Activated CD8-positive, alpha-beta memory T cell treated with anti-CD3 and anti-CD28 coated beads, Interleukin-2, amount 50 U/mL, for 48 hours (primary cell): ENCODE measurements at regions not wholly inside any gene's neighbourhood (a gene's known extent, or its start where the extent isn't known, plus 50 kb on each side); places are given as distances from the start of the nearest gene placed in this dataset.
"Not testable (repeated sequence)": the region's sequence is repeated elsewhere in the genome, so short reads cannot be mapped to it uniquely, and the experiment has no call there.

Source experiments
- DNase-seq: peaks from one replicate; pipeline ENCODE4 v3.0.0-alpha.2; 2020

DNA sequence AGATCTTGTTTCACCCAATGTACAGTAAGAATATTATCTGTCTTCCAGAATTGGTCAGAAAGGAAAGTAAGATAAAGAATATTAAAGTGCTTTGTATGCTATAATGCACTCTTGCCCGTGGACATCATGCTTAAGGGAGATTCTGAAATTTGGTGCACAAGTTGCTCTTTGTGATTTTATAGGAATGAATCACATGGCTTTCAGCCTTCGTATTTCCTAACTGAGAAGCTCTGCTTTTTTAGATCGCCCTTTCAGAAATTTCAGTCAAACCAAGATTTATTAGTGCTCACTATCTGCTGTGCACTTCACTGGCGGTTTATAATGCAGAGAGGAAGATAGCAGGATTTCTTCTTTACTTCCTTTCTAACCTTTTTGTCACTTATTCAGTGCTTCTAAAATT, 1248.5 kb upstream of the LRRN3 start:
- no peak for DNase-seq

DNA sequence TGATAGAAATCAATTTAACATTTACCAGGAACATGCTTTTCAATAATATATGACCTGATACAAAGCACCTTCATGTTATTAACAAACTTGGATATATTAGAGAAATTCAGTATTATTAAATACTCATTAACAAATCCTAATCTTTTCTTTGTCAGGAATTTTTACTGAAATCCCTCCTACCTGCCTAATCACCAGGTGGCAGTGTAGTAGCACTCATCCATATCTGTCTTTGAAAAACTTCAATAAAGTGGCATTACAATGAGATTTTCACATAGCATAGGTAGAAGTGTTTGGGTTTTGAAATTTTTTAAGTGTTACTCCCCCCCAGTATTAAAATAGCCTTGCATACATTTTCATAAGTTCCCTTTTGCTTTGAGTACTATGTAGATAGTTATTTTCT, 1246.6 kb upstream of the LRRN3 start:
- no peak for DNase-seq

DNA sequence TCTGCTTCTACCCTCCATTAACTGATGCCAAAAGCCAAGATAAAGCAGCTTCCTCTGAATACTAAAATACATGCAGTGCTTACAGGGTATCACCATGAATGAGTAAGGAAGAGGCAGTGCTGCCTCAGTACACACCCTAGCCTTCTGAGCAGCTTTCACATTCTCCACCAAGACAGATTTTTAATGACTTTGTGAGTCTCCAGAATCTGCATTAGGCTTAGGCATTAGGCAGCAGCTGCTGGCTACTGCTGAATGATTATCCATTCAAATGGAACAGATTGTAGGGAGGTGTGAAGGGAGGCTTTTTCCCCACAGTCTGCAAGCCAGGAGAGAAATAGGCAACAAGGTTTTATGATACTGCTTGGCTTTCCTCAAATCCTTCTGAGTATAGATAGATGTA, 1226.7 kb upstream of the LRRN3 start:
- DNase-seq = no peak

DNA sequence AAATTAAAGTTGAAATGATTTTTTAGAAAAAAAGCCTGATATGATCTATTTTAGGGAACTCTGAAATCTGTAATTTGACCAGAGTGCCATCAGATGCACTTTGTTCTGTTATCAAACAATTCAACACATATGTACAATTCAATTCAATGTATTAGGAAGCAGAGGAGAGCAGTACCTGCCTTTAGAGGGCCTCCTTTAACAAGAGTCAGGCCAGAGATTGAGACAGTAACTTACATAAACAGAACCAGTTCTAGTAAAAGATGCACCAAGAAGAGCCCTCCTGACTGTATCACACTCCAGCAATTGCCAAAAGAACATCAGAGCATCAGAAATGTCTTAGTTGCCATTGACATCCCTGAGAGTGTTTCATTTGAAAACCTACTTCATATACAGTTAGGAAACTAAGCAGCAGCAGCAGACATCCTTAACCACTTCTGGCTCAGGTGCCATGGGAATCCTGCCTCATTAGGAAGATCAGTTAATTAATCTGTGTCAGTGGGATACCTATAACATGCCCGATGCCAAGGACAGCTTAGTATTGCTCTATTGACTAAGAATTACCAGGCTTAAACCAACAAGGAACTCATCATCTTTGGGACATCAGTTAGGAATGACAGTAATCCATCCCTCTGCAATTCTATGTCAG, 1222.6 kb upstream of the LRRN3 start:
- no peak for DNase-seq

DNA sequence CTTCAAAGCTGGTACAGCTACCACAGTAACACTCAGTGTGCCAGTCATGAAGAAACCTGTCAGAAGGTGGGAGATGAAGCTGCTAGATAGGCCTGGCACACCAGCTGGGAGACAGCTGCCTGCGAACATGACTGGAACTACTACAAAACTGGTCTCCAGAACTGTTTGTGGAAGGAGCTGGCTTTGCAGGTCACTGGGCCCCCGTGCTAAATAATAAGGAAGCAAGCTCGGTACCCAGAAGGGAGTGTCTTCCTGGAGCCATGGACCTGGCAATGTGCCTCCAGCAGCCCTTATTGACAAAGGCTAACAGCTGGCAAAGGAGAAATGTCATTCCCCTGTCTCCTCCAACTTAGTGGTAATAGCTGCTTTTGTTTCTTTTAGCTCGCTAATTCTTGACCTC, 1217.6 kb upstream of the LRRN3 start:
- no peak for DNase-seq

DNA sequence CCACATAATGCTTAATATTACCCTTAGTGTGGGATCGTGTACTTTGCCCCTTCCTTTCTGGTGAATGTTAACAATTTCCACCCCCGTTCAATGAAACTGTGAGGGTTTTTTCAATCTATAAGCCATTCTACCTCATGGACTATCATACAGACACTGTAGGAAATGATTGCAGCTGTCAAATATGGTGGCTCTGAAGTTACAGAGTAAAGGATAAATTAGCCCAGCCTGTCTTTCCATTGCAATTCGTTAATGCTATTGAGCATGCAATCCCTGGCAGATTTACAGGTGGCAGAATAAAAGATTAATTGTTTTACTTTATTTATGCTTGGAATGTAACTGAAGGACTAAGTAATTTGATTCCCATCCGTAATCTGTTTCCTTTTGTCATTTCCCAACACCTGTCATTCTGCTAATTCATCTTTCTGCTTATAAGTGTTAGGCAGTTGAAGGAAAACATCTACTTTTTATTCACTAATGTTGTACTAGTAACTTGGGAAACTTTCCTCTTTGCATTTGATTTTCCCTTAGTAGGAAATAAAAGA, 1211.6 kb upstream of the LRRN3 start:
- no peak for DNase-seq

DNA sequence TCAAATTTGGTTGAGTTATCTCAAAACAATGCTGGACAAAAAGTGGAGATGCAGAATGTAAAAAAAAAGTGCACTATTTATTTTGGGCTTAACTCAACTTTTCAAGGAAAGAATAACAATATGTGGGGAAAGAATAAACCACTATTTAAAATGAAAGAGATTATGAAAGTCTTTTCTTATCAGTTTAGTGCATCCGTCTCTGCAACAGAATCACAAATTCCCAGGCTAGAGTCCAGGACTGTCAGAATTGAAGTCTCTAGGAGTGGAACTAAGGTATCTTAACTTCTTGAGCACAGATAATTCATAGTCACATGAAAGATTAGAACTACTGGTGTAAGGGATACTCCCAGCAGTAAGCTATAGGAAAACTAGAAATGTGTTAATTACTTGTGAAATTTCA, 1200.3 kb upstream of the LRRN3 start:
- no peak for DNase-seq

DNA sequence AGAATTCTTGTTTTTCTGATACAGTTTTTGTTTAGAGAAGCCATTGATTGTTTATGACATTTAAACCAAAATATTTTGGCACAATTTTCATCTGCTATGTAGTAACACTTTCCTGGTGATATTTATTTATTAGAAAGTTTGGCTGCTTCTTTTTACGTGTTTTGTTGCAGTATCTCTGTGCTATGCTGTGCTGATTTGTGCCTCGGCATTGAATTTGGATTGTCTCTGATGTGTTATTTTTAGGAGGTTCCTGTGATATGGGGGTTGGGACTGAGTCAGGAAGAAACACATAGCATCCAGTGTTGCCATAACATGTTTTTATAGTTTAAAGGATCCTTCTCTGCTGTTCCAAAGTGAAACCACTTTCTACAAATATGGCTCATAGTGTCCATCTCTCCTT, 1197.7 kb upstream of the LRRN3 start:
- no peak for DNase-seq

DNA sequence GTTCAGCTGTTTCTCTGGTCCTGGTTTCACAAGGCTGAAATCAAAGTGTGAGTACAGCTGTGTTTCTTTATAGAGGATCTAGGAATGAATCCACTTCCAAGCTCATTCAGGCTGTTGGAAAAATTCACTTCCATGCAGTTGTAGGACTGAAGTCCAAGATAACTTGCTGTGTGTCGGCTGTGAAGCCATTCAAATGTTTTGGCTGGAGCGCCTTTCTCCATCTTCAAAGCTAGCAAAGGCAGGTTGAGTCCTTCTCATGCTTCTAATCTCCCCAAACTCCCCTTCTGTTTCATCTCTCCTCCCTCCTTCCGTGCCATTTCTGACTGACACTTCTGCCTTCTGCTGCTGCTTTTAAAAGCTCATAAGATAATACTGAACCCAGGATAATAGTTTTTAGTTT, 1195.4 kb upstream of the LRRN3 start:
- DNase-seq = no peak

DNA sequence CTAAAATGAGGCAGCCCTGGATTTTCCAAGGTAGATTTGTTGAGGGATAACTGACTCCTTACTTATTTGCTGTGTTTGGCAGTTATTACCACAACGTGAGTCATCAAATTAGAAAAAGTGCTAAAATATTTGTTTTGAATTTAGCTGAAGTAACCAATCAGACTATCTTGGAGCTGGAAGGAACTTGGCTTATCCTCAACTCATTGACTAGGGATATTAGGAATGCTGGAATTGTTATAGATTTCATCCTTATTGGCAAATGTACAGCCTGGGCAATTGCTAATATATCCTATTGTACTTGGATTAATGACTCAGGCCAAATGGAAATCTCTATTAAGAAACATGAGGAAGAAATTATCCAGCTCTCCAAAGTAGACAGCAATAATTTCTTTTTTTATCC, 1189.0 kb upstream of the LRRN3 start:
- no peak for DNase-seq

DNA sequence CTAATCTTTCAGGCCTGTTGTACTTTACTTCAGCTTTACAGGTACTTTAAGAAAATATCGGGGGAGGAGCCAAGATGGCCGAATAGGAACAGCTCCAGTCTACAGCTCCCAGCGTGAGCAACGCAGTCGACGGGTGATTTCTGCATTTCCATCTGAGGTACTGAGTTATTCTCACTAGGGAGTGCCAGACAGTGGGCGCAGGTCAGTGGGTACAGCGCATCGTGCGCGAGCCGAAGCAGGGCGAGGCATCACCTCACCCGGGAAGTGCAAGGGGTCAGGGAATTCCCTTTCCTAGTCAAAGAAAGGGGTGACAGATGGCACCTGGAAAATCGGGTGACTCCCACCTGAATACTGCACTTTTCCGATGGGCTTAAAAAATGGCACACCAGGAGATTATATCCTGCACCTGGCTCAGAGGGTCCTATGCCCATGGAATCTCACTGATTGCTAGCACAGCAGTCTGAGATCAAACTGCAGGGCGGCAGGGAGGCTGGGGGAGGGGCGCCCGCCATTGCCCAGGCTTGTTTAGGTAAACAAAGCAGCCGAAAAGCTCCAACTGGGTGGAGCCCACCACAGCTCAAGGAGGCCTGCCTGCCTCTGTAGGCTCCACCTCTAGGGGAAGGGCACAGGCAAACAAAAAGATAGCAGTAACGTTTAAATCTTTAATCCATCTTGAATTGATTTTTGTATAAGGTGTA, 1185.4 kb upstream of the LRRN3 start:
- not testable (repeated sequence) for DNase-seq

DNA sequence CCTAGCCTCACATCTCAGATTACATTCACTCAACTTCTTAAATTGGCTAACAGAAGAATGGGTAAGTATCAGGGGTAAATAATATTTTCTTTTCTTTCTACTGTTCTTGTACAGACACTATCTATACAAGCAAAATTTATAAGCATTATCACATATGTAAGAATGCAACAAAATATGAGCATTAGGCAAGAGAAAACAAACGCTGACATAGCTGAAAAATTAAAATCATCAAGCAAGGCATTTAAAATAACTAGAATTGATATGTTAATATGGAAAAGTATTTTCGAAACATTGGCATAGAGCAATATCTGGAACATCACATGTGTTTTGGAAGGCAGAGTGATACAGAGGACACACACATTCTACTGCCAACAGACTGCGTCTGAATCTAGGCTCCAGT, 1175.3 kb upstream of the LRRN3 start:
- no peak for DNase-seq

DNA sequence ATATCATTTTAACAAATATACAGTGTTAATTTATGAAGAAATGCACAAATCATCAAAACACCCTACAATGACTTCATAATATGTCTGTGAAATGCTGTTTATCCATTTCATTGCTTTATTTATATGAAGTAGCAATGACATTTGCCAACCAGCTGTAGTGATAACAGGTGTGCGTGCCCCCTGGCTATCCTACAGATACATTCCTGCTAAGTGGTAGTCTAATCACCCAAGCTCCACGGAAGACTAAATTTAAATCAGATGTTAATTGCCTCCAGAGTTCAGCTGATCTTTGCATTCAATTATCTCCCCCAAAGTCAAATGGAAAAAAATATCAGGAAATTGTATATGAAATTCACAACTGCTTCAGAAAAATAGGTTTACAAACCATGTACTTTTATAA, 1164.2 kb upstream of the LRRN3 start:
- DNase-seq = no peak

DNA sequence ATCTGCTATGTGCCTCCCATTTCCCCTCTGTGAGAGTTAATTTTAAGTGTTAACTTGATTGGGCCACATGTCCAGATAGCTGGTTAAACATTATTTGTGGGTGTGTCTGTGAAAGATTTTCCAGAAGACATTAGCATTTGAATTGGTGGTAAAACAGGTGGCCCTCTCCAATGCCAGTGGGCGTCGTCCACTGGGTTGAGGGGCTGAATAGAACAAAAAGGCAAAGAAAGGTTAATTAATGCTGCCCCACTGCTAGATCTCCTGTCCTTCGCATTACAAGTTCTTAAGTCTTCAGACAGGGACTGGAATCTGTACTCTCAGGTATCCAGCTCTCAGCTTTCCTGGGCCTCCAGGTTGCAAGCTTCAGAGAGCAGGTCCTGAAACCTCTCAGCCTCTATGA, 1160.9 kb upstream of the LRRN3 start:
- DNase-seq = no peak

DNA sequence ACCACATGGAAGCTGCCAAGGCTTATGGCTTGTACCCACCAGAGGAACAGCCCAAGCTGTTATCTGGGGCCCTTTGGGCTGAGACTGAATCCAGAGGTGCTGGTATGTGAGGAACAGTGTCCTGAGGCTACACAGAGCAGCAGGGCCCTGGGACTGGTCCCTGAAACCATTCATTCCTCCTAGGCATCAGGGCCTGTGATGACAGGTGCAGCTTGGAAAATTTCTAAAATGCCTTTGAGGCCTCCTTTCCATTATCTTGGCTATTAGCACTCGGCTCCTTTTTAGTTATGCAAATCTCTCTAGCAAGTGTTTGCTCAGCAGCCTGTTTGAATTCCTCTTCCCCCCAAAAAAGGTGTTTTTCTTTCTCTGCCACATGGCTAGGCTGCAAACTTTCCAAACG, 1151.7 kb upstream of the LRRN3 start:
- no peak for DNase-seq

DNA sequence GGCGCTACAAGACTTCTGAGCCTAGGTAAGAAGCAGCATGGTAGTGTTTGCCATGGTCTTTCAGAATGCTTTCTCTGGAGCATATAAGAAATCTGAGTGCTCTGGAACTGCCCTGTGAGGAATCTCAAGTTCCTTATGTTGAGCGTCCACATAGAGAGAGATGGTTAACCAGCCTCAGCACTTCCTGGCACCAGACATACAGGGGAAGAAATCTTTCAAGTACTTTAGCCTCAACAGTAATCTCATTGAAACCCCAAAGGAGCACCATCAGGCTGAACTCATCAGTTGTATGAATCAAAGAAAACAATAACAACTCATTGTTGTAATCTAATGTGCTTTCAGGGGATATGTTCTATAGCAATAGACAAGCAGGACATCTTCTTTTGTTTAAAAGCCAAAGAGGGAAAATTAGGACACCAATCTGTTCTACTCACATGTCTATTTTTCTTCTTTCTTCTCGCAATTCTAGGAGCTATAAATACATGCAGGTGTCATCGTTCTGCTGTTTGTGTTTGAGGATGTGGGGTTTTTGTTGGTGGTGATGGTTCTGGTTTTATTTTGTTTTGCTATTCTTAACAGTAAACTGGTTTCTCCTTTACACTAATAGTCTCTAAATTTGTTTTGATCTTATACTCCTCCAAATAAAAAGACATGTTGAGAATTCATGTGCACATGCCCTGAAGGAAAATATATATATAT, 1145.0 kb upstream of the LRRN3 start:
- DNase-seq = no peak

DNA sequence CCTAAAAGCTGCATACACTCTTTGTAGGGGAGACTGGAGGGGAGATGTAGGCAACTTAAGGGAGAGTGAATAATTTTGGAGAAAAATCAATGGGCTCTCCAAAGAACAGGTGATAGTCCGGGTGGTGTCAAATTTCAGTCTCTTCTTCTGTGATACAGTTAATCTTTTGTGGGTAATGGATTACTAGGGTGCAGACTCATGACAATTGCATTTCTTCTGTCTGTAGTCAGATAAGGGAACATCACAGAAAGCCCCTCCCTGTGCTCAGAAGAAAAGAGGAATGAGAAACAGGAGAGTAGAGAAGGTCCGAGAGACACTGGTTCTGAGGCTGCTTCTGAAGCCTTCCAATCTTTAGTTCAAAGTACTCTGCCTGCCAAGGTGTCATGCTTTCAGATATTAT, 1140.7 kb upstream of the LRRN3 start:
- no peak for DNase-seq

DNA sequence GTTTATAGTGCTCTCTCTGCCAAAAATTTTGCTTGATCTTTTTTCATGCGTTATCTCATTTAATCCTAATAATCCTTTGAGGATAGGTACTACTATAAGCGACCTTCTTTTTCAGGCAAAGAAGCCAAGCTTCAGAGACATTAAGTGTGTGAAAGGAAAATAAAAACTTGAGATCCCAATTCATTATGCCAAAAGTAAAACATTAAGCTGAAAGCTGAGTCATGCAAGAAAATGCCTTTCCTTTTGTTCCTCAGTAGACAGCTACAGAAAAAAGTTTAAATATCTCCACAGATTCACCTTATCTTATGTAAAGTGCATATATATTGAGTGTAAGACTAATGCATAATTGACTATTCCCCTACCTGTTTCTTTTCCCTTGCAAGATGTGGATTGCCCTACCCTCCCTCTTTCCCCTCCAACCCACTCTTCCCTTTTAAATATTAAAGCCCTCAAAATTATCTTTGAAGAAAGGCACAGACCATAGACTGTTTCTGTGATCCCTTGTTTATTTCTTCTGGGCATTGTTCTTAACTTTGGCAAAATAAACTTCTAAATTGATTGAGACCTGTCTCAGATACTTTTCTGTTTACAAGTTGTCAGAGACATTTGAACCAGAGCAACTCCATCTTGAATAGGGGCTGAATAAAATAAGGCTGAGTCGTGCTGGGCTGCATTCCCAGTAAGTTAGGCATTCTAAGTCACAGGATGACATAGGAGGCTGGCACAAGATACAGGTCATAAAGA, 1139.9 kb upstream of the LRRN3 start:
- no peak for DNase-seq

DNA sequence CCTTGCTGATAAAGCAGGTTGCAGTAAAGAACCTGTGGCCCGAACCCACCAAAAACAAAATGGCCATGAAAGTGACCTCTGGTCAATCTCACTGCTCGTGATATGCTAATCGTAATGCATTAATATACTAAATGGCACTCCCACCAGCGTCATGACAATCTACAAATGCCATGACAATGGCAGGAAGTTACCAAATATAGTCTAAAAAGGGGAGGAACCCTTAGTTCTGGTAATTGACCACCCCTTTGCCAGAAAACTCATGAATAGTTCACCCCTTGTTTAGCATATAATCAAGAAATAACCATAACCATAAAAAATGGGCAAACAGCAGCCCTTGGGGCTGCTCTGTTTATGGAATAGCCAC, 1139.4 kb upstream of the LRRN3 start:
- DNase-seq = no peak

DNA sequence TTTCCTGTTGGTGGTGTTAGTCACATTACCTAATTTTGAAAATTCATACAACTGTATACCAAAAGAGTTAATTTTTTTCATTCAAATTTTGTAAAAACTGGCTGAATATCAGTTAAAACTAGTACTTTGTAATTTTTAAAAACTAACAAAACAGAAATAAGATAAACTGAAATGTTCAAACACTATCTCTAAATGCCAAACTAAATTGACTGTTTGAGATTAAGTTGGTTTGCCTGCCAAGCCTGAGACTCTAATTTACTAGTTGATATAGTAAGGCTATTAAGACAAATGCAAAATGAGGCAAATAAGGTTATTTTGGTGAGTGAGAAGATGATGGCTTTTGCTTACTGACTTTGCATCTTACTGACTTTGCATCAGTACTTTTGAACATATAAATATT, 1134.9 kb upstream of the LRRN3 start:
- no peak for DNase-seq

DNA sequence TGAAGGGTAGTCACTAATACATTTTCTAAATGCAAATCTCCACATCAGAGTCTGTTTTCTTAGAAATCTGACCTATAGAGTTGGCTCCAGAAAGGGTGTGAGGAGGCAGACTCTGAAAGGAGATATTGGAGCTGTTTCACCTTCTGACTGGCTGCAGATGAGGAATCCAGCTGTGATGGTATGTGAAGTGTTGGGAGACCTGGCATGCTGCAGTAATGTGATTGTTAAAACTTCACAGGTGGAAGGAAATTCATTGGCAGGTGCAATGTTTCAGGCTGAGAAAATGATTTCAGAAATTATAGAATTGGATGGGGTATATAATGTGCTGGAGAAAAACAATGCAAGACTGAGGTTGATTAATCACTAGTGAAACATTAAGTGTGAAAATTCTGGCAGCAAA, 1134.0 kb upstream of the LRRN3 start:
- no peak for DNase-seq

DNA sequence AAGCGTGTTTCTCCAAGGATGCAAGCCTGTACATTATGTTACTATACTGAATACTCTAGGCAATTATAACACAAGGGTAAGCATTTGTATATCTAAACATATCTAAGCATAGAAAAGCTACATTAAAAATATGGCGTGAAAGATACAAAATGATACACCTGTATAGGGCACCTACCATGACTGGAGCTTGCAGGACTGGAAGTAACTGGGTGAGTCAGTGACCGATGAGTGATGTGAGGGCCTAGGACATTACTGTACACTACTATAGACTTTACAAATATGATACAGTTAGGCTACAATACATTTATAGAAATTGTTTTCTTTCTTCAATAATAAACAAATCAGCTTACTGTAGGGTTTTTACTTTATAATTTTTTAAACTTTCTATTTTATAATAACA, 1127.2 kb upstream of the LRRN3 start:
- DNase-seq = no peak

DNA sequence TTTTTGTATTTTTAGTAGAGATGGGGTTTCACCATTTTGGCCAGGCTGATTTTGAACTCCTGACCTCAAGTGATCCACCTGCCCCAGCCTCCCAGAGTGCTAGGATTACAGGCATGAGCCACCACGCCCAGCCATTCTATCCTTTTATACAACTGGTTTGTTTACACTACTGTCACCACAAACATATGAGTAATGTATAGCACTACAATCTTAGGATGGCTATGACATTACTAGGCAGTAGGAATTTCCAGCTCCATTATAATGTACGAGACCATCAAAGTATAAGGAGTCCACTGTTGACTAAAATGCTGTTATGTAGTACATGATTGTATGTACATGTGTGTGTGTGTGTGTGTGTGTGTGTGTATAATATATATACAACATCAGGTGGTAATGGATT, 1126.1 kb upstream of the LRRN3 start:
- DNase-seq = no peak

DNA sequence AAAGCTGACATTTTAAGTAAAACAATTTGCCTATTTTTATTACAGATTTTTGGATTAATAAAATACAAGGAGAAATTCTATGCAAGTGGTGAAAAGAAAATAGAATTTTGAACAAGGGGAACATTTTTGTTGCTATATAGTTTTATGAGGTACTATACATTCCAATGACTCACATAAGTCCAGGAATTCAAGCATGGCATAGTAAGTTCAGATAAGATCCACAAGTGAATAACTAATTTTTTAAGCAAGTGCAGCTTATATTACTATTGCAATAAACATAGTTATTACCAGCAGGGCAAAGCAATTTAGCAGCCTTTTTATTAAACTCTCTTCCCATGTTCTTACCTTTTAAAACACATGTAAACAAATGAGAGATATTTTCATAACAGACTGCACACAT, 1123.5 kb upstream of the LRRN3 start:
- no peak for DNase-seq
